ENCODE measurements at regions not wholly inside any gene's neighbourhood (a gene's known extent, or its start where the extent isn't known, plus 50 kb on each side); places are given as distances from the start of the nearest gene placed in this dataset.

DNA sequence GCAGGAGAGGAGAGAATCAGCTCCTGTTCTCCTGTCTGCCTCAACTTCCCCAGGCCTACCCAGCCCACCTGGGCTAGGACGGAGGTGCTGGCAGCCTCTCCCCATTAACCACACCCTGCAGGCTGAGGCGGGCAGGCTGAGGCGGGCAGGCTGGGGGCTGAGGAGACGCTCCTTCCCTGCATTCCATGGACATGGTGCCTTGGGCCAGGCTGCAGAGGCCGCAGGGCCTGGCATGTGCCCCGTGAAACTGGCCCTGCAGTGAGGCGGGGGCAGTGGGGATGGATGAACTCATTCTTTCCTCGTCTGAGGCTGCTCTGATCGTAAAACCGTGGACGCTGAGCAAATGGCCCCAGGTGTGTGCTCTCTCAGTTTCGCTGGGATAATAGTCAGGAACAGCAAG is 84.7 kb upstream of the LAPTM4A start:
- TF ChIP-seq YY1 (IDR thresholded peaks at IDR 0.05; ENCODE audit: insufficient read depth, insufficient read length) (no peak), ZNF274 (IDR thresholded peaks at IDR 0.05; ENCODE audit: low read depth, low read length) (no peak)
